ENCODE measurements at regions not wholly inside any gene's neighbourhood (a gene's known extent, or its start where the extent isn't known, plus 50 kb on each side); places are given as distances from the start of the nearest gene placed in this dataset.

- TF ChIP-seq POLR2A (IDR thresholded peaks at IDR 0.05) (no peak), CTCF (IDR thresholded peaks at IDR 0.05) (no peak)
Measured at GRCh38 chr13:90483906-90484305, 863.6 kb upstream of the MIR17HG start.

Measured in esophagus squamous epithelium (tissue), 4 donors.